GM21447 (cell line): ENCODE measurements at regions not wholly inside any gene's neighbourhood (a gene's known extent, or its start where the extent isn't known, plus 50 kb on each side); places are given as distances from the start of the nearest gene placed in this dataset.

Experiments
- ATAC-seq: cut with Tn5 transposase; IDR thresholded peaks from one replicate; pipeline ENCODE4 v1.9.1; 2021; ENCODE audit not compliant: unreplicated experiment

DNA sequence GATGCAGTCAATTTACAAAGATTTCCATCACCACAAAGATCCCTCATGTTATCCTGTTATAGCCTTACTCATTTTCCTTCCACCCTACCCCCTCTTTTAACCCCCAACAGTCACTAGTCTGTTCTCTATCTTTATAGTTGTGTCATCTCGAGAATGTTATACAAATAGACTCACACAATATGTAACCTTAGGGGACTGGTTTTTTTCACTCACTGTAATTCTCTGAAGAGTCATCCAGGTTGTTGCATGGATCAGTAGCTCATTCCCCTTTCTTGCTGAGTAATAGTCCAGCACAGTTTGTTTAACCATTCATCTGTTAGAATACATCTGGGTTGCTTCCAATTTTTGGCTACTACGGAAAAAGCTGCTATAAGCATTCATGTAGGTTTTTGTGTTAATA, 121.1 kb upstream of the PDE1C start:
- no peak for ATAC-seq

DNA sequence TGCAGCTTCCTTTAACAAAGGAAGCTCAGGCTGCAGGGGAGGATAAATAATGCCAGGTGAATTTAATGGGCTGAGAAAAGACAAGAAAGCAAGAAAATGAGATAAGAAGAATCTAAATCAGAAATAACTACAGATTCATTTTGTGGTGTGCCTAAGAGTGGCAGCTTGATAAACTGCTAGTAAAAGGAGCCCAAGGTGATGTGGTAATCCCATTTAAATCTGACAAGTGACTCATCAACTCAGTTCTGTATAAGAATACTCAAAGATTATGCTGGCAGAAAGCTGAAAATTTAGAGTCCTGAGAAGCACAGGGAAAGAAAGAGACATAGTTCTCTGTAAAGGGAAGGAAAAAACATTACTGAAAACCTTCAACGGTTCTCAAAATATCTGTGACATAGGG, 109.4 kb upstream of the PDE1C start:
- no peak for ATAC-seq

DNA sequence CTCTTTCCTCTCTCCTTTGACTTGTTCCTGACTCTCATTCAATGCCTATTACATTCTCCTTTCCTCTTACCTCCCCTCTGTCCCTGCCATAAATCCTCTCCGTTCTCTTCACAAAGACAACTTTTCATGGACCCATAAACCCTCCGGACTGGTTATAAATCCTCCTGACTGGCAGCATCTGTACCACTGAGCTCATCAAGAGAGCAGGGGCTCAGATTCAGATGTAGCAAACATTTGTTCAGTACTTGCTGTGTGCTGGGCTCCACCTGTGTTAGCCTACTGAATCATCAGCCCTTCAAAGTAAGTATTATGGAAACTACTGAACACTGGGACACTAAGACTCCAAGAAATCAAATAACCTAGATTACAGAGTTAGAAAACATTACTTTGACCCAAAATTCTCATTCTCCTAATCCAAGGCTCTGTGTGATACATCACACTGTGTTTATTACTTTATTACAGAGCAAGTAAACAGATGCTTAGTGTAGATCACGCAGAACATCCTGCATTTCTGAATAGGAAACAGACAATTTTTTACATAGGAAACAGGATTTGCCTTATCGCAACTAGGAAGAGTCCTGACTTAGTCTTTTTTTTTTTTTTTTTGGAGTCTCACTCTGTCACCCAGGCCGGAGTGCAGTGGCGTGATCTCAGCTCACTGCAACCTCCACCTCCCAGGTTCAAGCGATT, 108.6 kb upstream of the PDE1C start:
- ATAC-seq = no peak

DNA sequence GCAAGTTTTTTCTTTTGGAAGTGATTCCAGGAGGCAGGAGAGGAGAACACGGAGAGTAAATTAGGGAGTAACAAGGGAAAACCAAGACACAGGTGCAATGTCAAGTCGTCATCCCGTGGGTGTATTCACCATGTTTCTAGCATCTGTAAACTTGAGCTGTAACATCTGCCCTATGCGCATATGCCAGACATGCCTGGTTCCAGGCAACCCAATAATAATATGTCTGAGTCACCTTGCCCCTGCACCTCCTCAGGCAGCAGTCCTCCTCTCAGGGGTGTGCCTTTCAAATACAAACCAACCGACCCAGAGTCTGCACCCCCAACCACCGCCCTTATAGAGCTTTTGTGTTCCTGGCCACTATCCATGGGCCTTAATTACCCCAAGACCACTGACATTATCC, 107.0 kb upstream of the PDE1C start:
- ATAC-seq = no peak

DNA sequence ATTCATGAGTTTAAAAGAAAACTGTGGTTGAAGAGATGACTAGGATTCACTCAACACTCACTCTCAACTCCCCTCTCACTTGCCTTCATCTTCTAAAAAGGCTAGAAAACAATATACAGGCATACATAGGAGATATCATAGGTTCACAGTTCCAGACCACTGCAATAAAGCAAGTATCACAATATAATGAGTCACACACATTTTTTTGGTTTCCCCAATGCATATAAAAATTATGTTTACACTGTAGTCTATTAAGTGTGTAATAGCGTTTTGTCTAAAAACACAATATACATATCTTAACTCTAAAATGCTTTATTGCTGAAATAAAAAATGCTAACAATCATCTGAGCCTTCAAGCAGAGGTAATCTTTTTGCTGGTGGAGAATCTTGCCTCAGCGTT, 104.9 kb upstream of the PDE1C start:
- ATAC-seq = no peak

DNA sequence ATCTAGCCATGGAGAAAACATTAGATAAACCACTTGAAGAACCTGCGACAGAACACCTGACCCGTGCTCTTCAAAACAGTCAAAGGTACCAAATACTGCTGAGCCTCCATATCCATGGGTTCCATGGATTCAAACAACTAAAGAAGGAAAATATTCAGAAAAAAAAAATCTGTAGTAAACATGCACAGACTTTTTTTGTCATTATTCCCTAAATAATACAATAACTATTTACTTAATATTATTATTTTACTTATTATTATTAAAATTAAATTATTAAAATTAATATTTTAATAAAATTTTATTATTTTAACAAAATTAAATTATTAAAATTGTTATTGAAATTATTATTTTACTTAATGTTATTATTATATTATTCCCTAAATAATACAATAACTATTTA, 101.0 kb upstream of the PDE1C start:
- ATAC-seq = no peak

DNA sequence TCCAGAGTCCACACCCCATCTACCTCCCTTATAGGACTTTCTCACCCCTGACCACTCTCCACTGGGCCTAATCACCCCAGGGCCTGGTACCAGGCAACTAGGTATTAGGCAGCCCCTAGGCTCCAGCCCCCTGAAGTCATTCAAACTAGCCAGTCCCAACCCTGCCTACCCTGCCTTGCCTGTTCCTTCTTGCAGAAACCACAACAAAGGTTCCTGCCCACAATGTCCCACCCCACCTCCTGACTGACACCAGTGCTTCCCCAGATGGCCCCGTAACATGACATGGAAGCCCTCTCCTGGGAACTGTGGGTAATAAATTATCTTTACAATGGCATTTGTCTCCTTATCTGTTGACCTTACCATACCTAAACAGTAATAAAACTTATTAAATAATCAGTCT, 100.6 kb upstream of the PDE1C start:
- ATAC-seq = no peak

DNA sequence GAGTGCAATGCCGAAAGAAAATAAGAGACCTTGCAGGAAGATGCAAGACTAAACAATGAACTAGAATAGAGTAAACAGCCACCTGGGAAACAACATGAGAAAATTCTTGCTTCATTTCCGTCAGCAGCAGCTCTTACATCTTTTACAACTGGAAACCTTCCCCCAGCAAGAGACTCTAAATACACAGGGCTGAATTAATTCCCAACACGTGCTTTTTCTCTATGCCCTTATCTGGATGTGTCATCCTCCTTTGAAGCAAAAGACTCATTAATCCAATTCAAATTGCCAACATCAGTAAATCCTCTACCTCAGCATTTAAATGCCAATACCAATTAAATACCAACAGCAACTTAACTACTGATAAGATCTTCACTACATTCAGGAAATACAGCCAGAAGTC, 99.0 kb upstream of the PDE1C start:
- ATAC-seq = no peak

DNA sequence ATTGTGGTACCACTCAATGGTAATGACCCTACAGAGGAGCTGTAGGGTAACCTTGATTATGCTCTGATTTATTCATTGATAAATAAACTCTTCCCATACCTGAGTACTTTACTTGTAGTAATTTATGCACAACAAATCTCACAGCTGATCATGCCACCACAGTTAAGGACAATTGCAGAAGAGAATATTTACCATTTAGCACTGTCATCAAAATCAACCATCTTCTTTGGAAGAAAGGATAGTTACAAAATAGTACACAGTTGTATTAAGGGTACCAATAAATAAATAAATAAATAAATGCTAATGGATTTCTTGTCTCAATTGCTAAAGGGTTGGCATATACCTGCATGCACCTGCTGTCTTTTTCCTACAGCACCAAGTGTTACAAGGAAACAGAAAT, 97.6 kb upstream of the PDE1C start:
- no peak for ATAC-seq

DNA sequence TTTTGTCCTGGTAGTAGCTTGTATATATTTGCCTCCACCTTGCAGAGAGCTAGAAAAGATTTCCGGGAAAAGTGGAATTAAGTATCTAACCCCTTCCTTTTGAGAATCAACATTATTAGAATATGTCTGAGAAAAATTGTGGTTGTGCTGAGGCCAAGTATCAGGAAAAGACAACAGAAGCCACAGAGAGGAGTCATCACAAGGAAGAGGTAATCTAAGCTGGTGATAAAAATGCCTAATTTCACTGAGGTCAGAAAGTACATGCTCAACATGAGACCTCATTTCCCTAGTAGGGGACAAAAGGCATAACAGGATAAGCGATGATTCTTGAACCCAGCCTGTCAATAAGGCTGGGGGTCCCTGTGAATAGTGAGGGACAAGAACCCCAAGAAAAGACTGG, 97.0 kb upstream of the PDE1C start:
- ATAC-seq = no peak

DNA sequence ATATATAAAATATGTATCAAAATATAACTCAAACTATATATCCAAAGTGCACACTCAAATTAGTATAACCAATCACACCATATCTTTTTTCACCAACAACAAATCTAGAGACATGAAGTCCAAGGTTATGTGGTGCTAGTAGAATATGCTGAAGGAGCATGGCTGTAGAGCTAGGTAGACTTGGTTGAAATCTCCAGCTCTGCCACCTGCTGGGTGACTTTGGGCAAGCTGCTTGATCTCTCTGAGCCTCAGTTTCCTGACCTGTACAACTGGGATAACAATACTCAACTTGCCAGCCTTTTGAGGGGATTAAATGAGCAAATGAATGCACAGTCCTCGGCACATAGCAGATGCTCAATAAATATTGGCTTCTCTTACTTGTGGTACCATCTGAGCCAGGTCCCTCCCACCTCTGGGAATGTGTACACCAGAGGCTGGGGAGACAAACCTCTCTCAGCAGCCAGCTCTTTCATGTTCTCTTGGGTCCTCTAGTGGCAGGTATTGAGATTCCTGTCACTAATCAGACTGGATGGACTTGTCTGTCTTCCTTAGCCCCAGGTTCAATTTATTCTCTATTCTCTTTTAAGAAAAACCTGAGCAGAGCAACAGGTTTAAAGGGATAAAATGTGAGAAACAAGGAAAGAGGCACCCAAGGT, 94.3 kb upstream of the PDE1C start:
- ATAC-seq = no peak

DNA sequence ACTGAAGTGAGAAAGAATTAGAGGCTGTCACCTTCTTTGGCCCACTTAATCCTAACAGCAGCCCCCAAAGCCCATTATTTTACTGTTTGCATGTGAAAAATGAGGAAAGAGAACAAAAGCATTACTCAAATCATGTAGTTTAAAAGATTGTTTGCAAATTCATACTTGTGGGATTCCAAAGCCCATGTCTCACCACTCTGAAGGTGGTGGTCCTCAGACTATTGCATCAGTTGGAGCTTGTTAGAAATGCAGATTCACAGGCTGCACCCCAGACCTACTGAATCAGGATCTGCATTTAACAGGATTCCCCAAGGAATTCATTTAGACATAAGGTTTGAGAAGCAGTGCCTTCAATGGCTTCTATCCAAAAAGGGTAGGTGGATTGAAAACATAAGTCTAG, 93.7 kb upstream of the PDE1C start:
- ATAC-seq = no peak

DNA sequence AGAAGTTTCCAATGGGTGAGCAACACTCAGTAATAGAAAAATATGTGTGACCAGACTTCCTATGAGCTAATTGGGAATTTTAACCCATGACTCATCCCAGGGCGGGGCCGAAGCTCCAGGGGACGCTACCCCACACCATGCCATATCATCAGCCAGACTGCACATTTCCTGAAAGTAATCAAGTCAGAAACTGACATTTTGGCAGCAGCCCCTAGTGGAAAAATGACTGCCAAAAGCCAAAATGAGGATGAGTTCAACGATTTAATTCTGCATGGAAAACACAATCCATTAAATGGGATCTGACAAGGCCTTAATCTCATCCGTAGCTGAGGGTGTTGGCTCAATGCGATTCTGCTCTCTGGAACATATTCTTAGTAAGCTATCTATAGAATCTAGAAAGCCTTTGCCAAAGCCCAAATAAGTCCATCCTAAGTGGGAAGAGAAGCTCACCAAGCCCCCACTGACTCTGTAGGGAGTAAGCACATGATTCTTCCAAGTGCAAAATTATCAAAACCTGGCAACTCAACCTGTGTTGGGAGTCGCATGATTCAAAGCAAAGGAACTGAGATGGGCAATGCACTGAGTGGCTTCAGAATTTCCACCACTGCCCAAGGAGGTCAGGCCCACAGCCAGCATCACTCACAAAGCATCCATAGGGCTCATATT, 93.1 kb upstream of the PDE1C start:
- no peak for ATAC-seq

DNA sequence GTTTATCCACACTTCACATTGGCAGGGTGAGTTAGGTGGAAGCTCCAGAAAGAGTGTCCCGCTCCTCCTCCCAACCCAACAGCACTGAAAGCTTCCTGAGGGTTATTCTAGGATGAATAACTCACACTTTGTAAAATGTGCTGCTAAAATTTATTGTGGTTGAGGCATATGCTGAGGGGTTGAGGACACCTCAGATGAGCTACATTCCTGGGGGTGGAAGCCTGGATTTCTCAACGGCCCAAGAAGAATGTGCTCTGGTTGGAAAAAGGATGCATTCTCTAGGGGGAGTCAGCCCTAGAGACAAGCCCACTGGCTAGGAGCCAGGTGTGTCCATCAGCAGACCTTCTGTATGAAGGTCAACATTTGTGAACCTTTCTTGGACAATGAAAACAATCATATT, 91.5 kb upstream of the PDE1C start:
- no peak for ATAC-seq

DNA sequence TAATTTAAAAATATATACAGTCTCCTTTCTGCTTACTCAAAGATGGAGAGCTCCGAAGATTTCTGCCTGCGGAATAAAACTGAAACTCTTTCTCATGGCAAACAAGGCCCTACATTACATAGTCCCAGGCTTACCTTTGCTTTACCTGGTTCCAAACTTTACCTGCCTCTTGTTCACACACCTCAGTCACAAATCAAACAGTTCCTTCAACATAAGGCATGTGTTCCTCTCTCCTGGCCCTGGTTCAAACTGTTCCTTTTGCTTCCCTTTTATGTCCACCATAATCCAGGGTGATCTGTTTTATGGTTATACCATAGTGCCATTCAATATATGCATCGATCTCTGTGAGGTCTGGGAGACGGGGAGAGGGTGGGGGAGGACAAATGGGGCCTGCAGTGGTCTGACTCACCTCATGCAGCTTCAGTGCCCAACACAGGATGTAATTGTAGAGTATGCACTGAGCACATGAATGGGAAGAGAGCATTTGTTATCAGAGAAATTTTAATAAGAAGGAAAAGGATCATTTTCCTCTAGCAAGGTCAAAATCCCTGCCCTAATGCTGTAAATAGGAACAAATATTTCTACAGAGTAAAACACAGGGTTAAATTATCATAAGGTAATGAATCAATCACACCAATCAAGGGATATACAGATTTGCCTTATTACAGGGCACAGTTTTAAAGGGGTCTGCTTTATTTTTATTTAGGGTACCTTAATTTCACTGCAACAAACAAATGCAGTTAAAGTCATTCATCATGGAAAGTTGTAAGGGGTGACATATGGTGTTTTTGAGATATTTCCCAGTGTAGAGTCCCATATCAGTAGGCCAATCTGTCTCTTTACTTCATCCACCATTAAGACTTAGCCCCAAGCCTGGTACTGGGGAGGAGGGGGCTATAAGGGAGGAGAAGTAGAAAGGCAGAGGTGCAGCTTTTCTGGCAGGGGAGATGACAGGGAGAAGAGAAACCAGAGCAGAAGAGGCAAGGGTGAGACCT, 88.8 kb upstream of the PDE1C start:
- ATAC-seq = no peak

DNA sequence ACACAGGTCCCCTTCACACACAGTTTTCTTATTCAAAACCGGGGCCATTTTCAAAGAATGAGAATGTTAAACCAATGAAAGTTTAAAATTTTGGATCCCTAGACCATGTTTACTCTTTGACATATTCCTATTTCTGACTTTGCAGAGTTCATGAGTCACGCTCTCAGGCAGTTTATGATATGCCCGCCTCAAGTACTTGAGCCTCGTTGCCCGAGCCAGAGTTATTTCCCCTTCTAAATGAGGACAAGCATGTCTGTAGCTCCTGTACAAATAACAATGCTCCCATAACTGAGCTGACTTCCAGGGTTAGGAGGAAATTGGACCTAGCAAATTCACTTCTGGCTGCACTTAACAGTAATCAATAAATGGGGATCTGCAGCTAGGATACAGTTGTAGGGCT, 87.9 kb upstream of the PDE1C start:
- no peak for ATAC-seq

DNA sequence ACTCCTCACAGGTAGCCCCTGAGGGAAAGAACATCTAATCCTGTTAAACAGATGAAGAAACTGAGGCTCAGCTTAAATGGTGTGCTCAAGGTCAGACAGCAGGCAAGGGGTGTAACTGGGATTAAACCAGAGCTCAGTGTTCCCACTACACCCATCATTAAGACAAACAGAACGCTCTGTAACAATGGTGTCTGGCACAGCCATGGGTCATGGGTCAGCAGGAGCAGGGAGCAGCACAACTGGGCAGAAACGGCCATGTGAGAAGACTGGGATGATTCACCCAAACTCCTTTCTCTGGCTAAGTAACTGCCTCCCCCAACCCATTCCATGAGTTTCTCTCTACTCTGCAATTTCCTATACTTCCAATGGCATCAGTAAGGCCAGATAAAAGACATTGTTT, 85.5 kb upstream of the PDE1C start:
- ATAC-seq = no peak

DNA sequence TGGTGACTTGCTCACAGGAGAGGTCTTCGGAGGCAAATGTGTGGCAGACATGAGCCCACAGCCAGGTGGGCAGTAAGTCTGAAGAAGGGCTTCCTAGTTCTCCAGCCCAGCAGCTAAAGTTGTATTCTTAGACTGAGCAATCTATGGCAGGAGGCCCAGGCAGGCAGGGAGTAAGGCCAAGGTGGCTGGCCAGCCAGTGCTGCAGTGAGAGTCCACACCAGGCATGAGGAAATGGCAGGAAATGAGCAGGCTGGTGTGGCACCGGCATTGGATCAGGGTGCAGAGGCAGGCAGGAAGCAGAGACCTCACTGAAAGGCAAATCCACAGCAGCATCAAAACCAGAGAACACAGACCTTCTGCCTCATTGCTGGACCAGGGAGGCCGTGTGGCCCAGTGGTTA, 84.6 kb upstream of the PDE1C start:
- ATAC-seq = no peak

DNA sequence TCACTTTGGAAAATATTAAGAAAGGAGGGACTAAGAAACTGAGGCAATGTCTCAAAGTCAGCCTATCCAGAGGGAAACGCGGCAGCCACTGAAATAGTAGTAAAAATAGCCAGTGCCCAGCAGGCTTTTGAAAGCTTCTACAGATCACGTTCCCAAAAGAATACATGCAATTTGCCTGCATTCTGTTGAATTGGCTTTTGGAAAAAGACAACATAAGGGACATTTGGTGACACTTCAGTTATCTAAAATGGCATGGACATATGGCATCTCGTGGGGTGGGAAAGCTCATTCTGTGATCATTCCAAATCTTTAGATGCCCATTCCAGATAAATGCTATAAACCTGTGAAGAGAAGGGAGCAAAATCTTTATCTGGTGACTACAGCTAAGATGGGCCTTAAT, 82.8 kb upstream of the PDE1C start:
- ATAC-seq = no peak

DNA sequence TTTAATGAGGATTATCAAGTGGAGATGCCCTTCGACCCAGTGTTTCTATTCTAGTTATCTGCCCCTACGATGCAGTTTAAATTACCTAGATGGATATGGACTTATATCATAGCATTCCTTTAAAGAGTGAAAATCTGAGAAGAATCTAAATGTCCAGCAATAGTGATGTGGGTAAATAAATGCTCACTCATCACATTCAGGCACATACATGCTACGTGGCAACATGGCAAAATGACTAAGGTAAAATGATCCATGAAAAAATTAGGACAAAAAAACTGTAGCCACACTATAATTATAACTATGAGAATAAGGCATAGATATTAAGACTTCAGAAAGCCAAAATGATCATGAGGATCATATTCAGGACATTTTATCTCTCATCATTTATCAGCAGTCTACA, 82.4 kb upstream of the PDE1C start:
- no peak for ATAC-seq

DNA sequence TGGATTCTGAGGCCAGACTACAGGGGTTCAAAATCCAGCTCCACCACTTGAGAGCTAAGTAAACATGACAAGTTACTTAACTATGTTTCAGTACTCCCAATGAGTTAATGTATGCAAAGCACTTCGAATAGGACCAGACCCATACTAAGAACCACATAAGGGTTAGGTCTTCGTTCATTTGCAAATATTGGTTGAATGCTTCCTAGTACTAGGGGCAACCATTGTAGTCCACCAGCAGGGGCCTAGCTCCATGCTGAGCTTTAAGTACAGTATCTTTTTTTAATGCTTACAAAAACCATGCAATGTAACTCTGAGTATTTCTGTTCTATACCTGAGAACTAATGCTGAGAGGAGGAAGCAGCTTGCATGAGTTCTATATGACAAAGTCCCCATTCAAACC, 80.4 kb upstream of the PDE1C start:
- no peak for ATAC-seq
